ENCODE measurements at regions not wholly inside any gene's neighbourhood (a gene's known extent, or its start where the extent isn't known, plus 50 kb on each side); places are given as distances from the start of the nearest gene placed in this dataset.

GRCh38 chr3:78050276-78051065, 1010.6 kb downstream of the ROBO2 start:
- H3K4me3 ChIP-seq (ENCODE audit: low read depth, low read length), result no peak overlapping the region
- no peak for TF ChIP-seq CTCF (IDR thresholded peaks at IDR 0.05; ENCODE audit: insufficient read depth, low read depth, low read length)
- no peak for DNase-seq (ENCODE audit: low read depth)

- no peak for TF ChIP-seq CTCF (IDR thresholded peaks at IDR 0.05; ENCODE audit: insufficient read depth, low read depth, low read length)
- H3K4me3 ChIP-seq (ENCODE audit: low read depth, low read length), result no peak overlapping the region
- no peak for DNase-seq (ENCODE audit: low read depth)
These were observed 1012.8 kb downstream of the ROBO2 start for GRCh38 chr3:78052746-78053145.

GRCh38 chr3:78066287-78066686, 1026.4 kb downstream of the ROBO2 start:
- no peak for TF ChIP-seq CTCF (IDR thresholded peaks at IDR 0.05; ENCODE audit: insufficient read depth, low read depth, low read length)
- no peak for DNase-seq (ENCODE audit: low read depth)

GRCh38 chr3:78070188-78070587, 1030.3 kb downstream of the ROBO2 start:
- H3K4me3 ChIP-seq (ENCODE audit: low read depth, low read length), result no peak overlapping the region
- DNase-seq (ENCODE audit: low read depth), result no peak
- no peak for TF ChIP-seq CTCF (IDR thresholded peaks at IDR 0.05; ENCODE audit: insufficient read depth, low read depth, low read length)

More at GRCh38 chr3:78066287-78066686, 1026.4 kb downstream of the ROBO2 start:
- no peak overlapping the region for H3K4me3 ChIP-seq (ENCODE audit: low read depth, low read length)

GRCh38 chr3:78076379-78076778, 1036.5 kb downstream of the ROBO2 start:
- DNase-seq (ENCODE audit: low read depth), result no peak
- H3K4me3 ChIP-seq (ENCODE audit: low read depth, low read length), result no peak overlapping the region
- no peak for TF ChIP-seq CTCF (IDR thresholded peaks at IDR 0.05; ENCODE audit: insufficient read depth, low read depth, low read length)

- no peak for DNase-seq (ENCODE audit: low read depth)
- no peak overlapping the region for H3K4me3 ChIP-seq (ENCODE audit: low read depth, low read length)
- no peak for TF ChIP-seq CTCF (IDR thresholded peaks at IDR 0.05; ENCODE audit: insufficient read depth, low read depth, low read length)
These were observed 1037.3 kb downstream of the ROBO2 start for GRCh38 chr3:78077178-78077577.

- DNase-seq (ENCODE audit: low read depth), result no peak
- TF ChIP-seq CTCF (IDR thresholded peaks at IDR 0.05; ENCODE audit: insufficient read depth, low read depth, low read length), result no peak
- no peak overlapping the region for H3K4me3 ChIP-seq (ENCODE audit: low read depth, low read length)
These were observed 1037.9 kb downstream of the ROBO2 start for GRCh38 chr3:78077842-78078241.
